Inflammatory macrophage (primary cell): ENCODE measurements at regions not wholly inside any gene's neighbourhood (a gene's known extent, or its start where the extent isn't known, plus 50 kb on each side); places are given as distances from the start of the nearest gene placed in this dataset.
"Not testable (repeated sequence)": the region's sequence is repeated elsewhere in the genome, so short reads cannot be mapped to it uniquely, and the experiment has no call there.

Source experiments
- DNase-seq, 2 donors: peaks; one replicate each; pipeline ENCODE4 v3.0.0-alpha.2; 2020 to 2022

GRCh38 chr3:80023010-80023409 lies 255.2 kb upstream of the ROBO1 start:
- no peak for DNase-seq

GRCh38 chr3:80018375-80018774 lies 250.6 kb upstream of the ROBO1 start:
- DNase-seq: no peak

DNA sequence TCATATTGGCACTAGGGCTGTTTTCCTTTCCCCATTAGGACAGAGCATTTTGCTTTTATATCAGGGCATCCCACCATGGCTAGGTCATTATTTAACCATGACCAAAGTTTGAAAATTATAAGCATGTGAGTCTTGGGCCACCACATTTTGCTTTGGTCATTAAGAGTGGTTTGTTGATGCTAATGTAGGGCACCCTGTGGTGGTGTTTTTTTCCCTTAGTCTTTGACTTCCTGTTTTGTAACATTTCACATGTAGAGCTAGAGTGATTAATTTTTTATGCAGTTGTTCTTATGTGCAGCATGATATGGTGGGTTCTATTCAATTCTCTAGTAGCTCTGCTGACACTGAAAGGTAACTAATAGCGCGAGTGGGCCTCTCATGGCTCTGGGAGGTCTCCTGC lies 249.6 kb upstream of the ROBO1 start:
- no peak for DNase-seq

- DNase-seq: no peak
These were observed 246.8 kb upstream of the ROBO1 start for GRCh38 chr3:80014576-80014975.

DNA sequence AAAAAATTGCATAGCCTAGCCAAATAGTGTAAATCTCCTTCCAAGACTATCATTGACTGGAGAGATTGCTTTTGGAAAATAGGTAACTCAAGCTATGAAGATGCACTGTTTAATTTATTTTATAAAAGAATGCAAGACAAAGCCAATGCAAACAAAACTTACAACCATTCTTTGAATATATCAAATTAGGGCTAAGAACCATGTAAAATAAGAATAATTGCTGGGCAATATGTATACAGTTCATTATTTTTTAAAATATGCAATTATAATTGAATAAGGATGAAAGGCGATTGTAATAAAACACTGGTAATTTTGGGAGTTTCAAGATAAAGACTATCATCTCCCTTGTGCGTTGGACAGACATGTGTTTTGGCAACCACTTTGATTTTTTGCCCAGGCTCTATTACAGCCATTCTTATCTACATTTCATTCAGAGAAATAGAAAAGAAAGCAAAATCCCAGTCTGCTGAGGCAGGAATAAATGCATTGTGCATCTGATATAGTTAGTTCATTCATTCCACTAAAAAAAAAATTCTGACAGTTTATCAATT lies 242.3 kb upstream of the ROBO1 start:
- no peak for DNase-seq

DNA sequence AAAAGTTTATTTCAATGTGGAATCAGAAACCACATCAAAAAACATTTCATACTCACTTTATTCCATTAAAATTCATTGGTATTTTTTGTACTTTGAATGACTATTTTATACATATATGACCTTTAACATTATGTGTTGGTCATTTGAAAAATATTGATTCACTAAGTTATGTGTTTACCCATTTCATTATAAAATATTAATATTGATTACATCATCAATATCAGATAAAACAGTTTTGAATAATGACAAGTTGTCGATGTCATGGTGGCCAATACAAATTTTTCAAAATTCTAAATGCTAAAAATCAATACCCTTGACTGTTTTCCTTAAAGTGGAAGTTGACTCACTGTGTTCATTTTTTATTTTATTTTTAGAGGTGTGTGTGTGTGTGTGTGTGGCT lies 239.7 kb upstream of the ROBO1 start:
- no peak for DNase-seq

DNA sequence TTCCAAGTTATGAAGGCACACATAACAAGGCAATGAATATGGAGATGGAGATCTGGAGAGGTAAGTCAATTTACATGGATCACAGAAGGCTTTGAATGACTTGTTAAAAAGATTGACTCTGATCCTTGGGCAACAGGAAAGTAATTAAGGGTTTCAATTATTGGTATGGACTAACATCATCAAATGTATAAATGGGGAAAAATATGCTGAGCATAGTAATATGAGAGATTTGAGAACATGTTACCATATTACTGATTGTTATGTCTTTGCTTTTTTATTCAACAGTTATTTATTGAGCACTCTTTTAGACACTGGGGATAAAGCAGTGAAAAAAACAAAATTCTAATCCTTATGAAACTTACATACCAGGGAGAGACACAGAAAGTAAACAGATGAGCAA lies 238.5 kb upstream of the ROBO1 start:
- no peak for DNase-seq

- DNase-seq: no peak
These were observed 232.2 kb upstream of the ROBO1 start for GRCh38 chr3:80000022-80000421.

DNA sequence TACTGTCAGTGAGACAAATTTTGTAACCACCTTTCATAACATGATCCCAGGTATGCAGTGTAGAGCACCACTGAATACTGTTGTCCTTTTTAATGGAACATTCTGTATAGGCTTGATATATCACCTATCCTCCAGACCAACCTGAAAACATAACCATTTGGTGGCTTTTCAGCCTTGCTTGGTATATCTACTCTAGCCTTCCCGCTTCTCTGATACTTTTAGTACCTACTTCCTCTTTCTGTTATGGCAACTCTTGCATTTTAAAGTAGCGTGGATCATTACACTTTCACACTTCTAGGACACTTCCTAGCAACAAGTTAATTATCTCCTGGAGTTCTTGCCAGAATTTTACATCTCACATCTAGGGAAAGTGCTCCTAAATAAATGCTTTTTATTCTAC lies 226.6 kb upstream of the ROBO1 start:
- DNase-seq: no peak

DNA sequence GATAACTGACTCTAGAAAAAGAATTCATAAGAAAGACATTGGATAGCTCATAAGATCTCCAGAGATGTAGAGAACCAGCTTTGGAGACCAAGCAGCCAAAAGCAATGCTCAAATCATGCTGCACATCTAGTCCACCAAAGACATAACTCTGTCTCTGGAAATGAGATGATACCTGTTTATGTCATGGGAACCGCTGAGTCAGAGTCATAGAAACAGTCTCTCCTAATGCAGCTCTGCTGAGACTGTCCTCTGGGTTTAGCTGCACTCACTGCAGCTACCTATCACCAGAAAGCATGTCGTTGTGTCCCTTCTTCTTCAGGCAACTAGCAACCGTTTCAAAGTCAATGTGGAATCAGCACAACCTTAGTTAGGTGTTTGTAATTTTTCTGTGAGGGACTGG lies 218.5 kb upstream of the ROBO1 start:
- DNase-seq: no peak

DNA sequence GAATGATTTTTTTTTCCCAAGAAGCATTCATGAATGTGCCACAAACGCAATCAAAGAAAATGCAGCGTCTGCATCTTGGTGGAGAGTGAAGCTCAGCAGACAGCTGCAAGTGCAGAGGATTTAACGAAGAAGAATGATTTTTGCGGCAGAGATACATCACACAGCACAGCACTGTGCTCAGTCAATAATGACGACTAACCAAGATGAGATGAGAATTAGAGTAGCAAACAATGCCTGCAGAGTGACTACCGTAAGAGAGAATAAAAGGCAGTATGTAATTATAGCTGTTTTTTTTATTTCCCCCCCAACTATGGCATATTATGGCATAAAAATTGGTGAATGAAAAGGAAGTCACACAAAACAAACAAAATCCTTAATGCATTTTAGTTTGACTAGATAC lies 218.0 kb upstream of the ROBO1 start:
- no peak for DNase-seq

DNA sequence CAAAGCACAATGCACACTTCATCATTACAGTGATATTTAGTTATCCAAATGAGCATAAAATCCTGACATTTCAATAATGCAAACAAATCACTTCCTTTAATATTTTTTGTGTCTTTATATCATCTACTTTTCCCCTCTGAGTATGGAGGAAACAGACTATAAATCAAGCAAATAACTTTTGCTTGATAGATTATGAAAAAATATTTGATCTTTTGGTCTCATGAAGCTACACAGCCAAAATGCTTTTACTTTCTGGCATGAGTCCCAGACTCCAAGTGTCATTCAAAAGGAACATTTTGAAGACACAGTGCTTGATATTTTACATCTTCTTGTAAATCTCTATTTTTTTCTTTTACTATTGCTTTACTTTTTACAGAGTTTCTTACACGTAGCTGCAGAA lies 215.3 kb upstream of the ROBO1 start:
- DNase-seq: no peak

DNA sequence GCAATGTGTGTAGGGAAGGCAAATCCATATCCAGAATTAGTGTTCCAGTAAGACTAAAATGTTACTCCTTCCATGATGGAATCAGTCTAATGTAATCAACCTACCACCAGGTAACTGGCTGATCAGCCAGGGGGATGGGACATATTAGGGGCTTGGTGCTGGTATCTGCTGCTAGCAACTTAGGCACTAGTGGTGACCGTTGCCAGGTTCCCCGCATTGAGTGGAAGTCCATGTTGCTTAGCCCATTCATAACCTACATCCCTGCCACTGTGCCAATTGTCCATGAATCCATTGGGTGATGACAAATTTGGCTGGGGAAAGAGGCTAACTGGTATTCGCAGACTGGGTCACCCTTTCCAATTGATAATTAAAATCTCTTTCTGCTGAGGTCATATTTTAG lies 212.2 kb upstream of the ROBO1 start:
- DNase-seq: no peak

- DNase-seq: no peak
These were observed 208.7 kb upstream of the ROBO1 start for GRCh38 chr3:79976466-79976865.

DNA sequence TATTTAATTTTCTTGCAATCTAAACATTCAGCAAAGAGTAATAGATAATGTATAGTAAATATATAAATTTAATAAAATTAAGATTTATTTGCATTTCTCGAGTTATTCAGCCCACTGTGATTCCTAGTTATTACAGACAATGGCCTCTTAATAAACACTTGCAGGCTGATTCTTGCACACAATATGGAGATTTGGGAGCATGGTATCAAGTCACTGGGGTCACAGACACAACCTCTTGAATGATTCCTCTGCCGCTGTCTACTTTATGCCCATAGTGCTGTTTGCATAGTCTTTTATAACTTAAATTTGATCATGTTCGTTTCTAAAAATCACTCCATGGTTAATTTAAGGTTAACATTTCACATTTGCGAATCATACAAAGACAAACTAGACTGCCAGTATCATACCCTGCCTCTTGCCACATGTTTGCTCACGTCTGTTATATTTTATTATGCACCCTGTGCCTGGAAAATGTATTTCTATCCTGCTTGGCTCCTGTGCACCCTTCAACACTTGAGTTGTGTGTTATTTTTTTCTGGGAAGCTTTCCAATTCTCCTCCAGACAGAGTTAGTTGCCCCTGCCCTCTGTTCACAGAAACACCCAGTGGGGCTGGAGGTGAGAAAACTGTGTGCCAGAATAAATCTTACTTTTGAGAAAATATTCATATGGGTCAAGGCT lies 206.3 kb upstream of the ROBO1 start:
- no peak for DNase-seq

GRCh38 chr3:79973482-79973881 lies 205.7 kb upstream of the ROBO1 start:
- no peak for DNase-seq

GRCh38 chr3:79968418-79968817 lies 200.6 kb upstream of the ROBO1 start:
- no peak for DNase-seq

- DNase-seq: no peak
These were observed 192.8 kb upstream of the ROBO1 start for GRCh38 chr3:79960594-79960993.

GRCh38 chr3:79957066-79957465 lies 189.3 kb upstream of the ROBO1 start:
- no peak for DNase-seq

- no peak for DNase-seq
These were observed 187.0 kb upstream of the ROBO1 start for GRCh38 chr3:79954756-79955155.

DNA sequence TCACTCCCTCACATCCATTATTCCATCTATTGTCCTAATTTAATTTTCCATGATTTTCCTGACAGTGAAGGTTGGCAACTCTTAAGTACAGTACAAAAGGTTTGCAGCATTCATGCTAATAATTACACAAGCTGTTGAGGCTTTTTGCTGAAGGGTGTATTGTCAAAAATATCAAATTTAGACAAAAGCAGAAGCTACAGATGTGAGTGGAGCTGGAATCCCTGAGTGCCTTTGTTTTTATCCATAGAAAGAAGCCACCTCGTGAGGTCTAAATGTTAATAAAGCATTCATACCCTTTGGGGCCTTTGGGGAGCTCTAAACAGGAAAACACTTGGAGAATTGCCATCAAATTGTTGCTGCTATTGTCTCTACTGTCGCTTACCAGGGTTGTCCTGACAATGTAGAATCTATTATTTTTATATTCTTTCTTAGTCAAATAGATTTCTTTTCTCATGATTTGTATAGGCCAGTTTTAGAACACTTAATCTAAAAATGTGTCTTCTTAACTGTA lies 185.8 kb upstream of the ROBO1 start:
- DNase-seq: no peak

DNA sequence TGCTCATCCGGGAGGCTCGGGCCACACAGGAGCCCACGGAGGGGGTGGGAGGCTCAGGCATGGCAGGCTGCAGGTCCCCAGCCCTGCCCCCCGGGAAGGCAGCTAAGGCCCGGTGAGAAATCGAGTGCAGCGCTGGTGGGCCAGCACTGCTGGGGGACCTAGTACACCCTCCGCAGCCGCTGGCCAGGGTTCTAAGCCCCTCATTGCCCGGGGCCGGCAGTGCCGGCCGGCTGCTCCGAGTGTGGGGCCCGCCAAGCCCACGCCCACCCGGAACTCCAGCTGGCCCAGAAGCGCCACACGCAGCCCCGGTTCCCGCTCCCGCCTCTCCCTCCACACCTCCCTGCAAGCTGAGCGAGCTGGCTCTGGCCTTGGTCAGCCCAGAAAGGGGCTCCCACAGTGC lies 183.6 kb upstream of the ROBO1 start:
- DNase-seq: not testable (repeated sequence)

GRCh38 chr3:79947957-79948356 lies 180.2 kb upstream of the ROBO1 start:
- no peak for DNase-seq

- no peak for DNase-seq
These were observed 179.7 kb upstream of the ROBO1 start for GRCh38 chr3:79947469-79947868.

DNA sequence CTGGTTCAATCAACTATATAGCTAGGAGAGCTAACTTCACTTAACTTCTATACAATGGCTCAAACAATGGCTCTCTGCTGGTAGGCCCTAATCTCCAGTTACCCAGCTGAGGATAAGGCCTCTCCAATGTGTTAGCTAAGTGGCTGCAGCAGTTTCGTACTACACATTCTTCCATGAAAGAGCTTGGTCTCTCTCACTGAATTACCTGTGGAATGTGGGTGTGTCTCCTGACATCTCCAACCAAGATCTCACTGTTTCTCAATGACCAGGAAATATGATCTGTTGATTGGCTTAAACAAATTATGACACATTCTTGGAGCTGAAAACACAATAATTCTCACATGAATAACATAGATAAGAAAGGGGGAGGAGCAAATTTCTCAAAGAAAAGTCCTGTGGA lies 169.8 kb upstream of the ROBO1 start:
- no peak for DNase-seq
